ENCODE measurements at regions not wholly inside any gene's neighbourhood (a gene's known extent, or its start where the extent isn't known, plus 50 kb on each side); places are given as distances from the start of the nearest gene placed in this dataset.

DNA sequence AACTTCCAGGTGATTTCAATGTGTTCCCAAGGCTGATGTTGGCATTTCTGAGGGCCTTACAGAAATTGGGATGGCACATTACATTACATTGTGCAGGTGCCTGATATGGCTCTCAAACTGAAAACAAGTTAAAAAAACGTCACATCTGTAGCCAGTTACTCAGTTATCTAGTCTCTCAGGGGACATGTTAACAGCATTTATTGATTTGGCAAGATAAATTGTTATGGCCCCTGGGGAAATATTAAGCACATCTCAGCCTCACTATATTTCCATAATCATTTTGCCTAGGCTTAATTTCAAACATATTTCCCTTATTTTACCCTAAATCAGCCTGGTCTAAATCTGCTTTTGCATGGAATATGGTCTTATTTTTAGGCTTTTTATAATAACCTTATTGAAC, 290.0 kb downstream of the IL15 start:
- Histone ChIP-seq H3K4me2 (ENCODE audit: low read length) (no peak overlapping the region), H2AFZ (ENCODE audit: low read depth, low read length, poor library complexity, severe bottlenecking) (no peak overlapping the region), H3K4me3 (replicated peaks in 1 of 2; ENCODE audit: low read depth in 1 of 2, low read length in 2 of 2) (no peak overlapping the region), H3K9me3 (ENCODE audit: control insufficient read depth in 1 of 2, insufficient read depth in 1 of 2, low read depth in 1 of 2, low read length in 2 of 2) (no peaks in the 10 kb centered on the region), H4K20me1 (ENCODE audit: insufficient read depth) (no peaks in the 10 kb centered on the region), H3K9ac (ENCODE audit: low read length) (no peak overlapping the region), H3K27ac (ENCODE audit: low read depth, low read length) (no peak overlapping the region), H3K4me1 (ENCODE audit: control insufficient read depth in 1 of 2, insufficient read depth in 2 of 2, low read length in 2 of 2) (no peaks in the 10 kb centered on the region), H3K27me3 (ENCODE audit: insufficient read depth, low read length) (no peaks in the 10 kb centered on the region), H3K36me3 (ENCODE audit: control insufficient read depth in 1 of 2, insufficient read depth in 2 of 2, low read length in 2 of 2) (no peaks in the 10 kb centered on the region), H3K79me2 (ENCODE audit: insufficient read depth, low read length) (no peaks in the 10 kb centered on the region), H3K9me2 (ENCODE audit: insufficient read depth) (peaks cover 5% of the 10 kb centered on the region; the same call in 1 of the 2 replicates)
- ATAC-seq (no peak), DNase-seq (ENCODE audit: low read depth, low spot score) (no peak)
- no TSS peak for BruUV-seq (replicated peaks)
- intact Hi-C loops (cut with micrococcal nuclease): no loop called here
- POLR2A ChIA-PET: no interaction called here
- TF ChIP-seq SP1 (IDR thresholded peaks at IDR 0.05; ENCODE audit: low read depth) (no peak), ZFX (IDR thresholded peaks at IDR 0.05) (no peak), CEBPB (IDR thresholded peaks at IDR 0.05; ENCODE audit: low read depth) (no peak), CBX3 (IDR thresholded peaks at IDR 0.05; ENCODE audit: low read depth) (no peak), ELF1 (IDR thresholded peaks at IDR 0.05; ENCODE audit: borderline replicate concordance, low read depth) (no peak), SIN3A (IDR thresholded peaks at IDR 0.05; ENCODE audit: low read depth) (no peak), SRF (IDR thresholded peaks at IDR 0.05; ENCODE audit: low read depth) (no peak), REST (IDR thresholded peaks at IDR 0.05; ENCODE audit: low read depth) (no peak), FOSL1 (IDR thresholded peaks at IDR 0.05; ENCODE audit: low read depth) (no peak), EGR1 (IDR thresholded peaks at IDR 0.05; ENCODE audit: low read depth) (no peak), CTCF (IDR thresholded peaks at IDR 0.05 in 2 of 3, conservative IDR thresholded peaks at IDR 0.05 in 1 of 3; ENCODE audit: borderline replicate concordance in 1 of 3, insufficient read depth in 1 of 3, low read depth in 2 of 3, low read length in 2 of 3) (no peak), POLR2AphosphoS5 (IDR thresholded peaks at IDR 0.05; ENCODE audit: low read depth, low read length) (no peak), ZNF274 (IDR thresholded peaks at IDR 0.05; ENCODE audit: low read depth, low read length) (no peak), YY1 (IDR thresholded peaks at IDR 0.05; ENCODE audit: extremely low read depth, insufficient replicate concordance, low read depth, low read length) (no peak), EZH2 (IDR thresholded peaks at IDR 0.05) (no peak), JUND (IDR thresholded peaks at IDR 0.05) (no peak), TCF7L2 (IDR thresholded peaks at IDR 0.05; ENCODE audit: borderline replicate concordance, extremely low read depth, insufficient read depth, insufficient read length) (no peak)
- TF ChIP-seq, protein P1, sequence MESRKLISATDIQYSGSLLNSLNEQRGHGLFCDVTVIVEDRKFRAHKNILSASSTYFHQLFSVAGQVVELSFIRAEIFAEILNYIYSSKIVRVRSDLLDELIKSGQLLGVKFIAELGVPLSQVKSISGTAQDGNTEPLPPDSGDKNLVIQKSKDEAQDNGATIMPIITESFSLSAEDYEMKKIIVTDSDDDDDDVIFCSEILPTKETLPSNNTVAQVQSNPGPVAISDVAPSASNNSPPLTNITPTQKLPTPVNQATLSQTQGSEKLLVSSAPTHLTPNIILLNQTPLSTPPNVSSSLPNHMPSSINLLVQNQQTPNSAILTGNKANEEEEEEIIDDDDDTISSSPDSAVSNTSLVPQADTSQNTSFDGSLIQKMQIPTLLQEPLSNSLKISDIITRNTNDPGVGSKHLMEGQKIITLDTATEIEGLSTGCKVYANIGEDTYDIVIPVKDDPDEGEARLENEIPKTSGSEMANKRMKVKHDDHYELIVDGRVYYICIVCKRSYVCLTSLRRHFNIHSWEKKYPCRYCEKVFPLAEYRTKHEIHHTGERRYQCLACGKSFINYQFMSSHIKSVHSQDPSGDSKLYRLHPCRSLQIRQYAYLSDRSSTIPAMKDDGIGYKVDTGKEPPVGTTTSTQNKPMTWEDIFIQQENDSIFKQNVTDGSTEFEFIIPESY (IDR thresholded peaks at IDR 0.05; ENCODE audit: extremely low read depth, insufficient replicate concordance, low read length): no peak
- TF ChIP-seq, protein P2, sequence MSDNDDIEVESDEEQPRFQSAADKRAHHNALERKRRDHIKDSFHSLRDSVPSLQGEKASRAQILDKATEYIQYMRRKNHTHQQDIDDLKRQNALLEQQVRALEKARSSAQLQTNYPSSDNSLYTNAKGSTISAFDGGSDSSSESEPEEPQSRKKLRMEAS (IDR thresholded peaks at IDR 0.05): no peak
- CTCF ChIA-PET: no interaction called here
- RAD21 ChIA-PET (ENCODE audit: low non-redundant PET in 1 of 2, low total read pairs in 2 of 2, uncharacterized antibody in 2 of 2, unreplicated experiment in 2 of 2): no interaction called here
